Esophagus squamous epithelium (tissue), 4 donors: ENCODE measurements at regions not wholly inside any gene's neighbourhood (a gene's known extent, or its start where the extent isn't known, plus 50 kb on each side); places are given as distances from the start of the nearest gene placed in this dataset.

ENCODE experiments used
- POLR2A ChIP-seq, 4 donors: fragments of 450-650 bp; IDR thresholded peaks; one replicate each; pipeline ENCODE4 v1.6.1; 2017; ENCODE audit warnings: antibody characterized with exemption in 4 of 4, mild to moderate bottlenecking in 4 of 4, moderate library complexity in 3 of 4
- TF ChIP-seq, protein P1 (sequence below), 6 experiments: fragments of 450-650 bp in 4 of 6; fragments of 200-600 bp in 2 of 6; sonication (generic) in 2 of 6; IDR thresholded peaks; one replicate each; pipeline ENCODE4 v1.5.1; 2016 to 2019; ENCODE audit warnings: antibody characterized with exemption in 6 of 6, mild to moderate bottlenecking in 4 of 6, moderate library complexity in 4 of 6

DNA sequence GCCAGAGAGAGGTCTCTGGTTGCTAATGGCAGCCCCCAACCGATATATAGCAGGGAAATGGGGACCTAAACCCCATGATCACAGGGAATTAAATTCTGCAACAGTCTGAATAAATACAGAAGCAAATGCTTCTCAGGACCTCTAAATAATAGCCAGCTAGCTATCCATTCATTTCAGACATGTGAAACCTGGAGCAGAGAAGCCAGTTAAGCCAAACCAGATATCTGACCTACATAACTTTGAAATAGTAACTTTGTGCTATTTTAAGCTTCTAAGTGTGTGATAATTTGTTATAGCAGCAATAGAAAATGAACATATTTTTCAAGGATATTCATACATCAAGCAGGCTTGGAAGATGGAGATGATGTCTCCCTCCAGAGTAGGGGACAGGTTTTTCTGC is 1062.9 kb upstream of the CADM2 start:
- TF ChIP-seq, protein P1, sequence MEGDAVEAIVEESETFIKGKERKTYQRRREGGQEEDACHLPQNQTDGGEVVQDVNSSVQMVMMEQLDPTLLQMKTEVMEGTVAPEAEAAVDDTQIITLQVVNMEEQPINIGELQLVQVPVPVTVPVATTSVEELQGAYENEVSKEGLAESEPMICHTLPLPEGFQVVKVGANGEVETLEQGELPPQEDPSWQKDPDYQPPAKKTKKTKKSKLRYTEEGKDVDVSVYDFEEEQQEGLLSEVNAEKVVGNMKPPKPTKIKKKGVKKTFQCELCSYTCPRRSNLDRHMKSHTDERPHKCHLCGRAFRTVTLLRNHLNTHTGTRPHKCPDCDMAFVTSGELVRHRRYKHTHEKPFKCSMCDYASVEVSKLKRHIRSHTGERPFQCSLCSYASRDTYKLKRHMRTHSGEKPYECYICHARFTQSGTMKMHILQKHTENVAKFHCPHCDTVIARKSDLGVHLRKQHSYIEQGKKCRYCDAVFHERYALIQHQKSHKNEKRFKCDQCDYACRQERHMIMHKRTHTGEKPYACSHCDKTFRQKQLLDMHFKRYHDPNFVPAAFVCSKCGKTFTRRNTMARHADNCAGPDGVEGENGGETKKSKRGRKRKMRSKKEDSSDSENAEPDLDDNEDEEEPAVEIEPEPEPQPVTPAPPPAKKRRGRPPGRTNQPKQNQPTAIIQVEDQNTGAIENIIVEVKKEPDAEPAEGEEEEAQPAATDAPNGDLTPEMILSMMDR (IDR thresholded peaks at IDR 0.05) = no peak
- TF ChIP-seq POLR2A (IDR thresholded peaks at IDR 0.05) = no peak
